Activated T-helper 2 cell treated with anti-CD3 and anti-CD28 coated beads, Interferon-gamma antibody, Interleukin-2, Interleukin-4, amounts not matched to agents 10 μg/mL and 5 μg/mL and 100 μg/mL, durations not matched to agents 14 hours and 24 hours and 36 hours (primary cell): ENCODE measurements at regions not wholly inside any gene's neighbourhood (a gene's known extent, or its start where the extent isn't known, plus 50 kb on each side); places are given as distances from the start of the nearest gene placed in this dataset.

Experiments used
- DNase-seq: peaks from one replicate; pipeline ENCODE4 v3.0.0; 2021; ENCODE audit warnings: low spot score
- H3K27ac Mint-ChIP-seq: one replicate; pipeline ENCODE4 v1.8.0; 2021; ENCODE audit warnings: mixed read lengths
- H3K27me3 Mint-ChIP-seq: one replicate; pipeline ENCODE4 v1.8.0; 2021; ENCODE audit warnings: low read depth, mixed read lengths
- H3K36me3 Mint-ChIP-seq: one replicate; pipeline ENCODE4 v1.8.0; 2021; ENCODE audit warnings: low read depth, mixed read lengths
- H3K4me1 Mint-ChIP-seq: one replicate; pipeline ENCODE4 v1.8.0; 2021; ENCODE audit warnings: low read depth, mixed read lengths
- H3K4me3 Mint-ChIP-seq: one replicate; pipeline ENCODE4 v1.8.0; 2021; ENCODE audit warnings: low read depth, mild to moderate bottlenecking, moderate library complexity, mixed read lengths
- H3K9me3 Mint-ChIP-seq: one replicate; pipeline ENCODE4 v1.8.0; 2021; ENCODE audit warnings: mixed read lengths
- intact Hi-C: fragments of 100-400 bp; cut with micrococcal nuclease; formaldehyde crosslinking; loops from one replicate; pipeline ENCODE4 v1.15.1; 2023

DNA sequence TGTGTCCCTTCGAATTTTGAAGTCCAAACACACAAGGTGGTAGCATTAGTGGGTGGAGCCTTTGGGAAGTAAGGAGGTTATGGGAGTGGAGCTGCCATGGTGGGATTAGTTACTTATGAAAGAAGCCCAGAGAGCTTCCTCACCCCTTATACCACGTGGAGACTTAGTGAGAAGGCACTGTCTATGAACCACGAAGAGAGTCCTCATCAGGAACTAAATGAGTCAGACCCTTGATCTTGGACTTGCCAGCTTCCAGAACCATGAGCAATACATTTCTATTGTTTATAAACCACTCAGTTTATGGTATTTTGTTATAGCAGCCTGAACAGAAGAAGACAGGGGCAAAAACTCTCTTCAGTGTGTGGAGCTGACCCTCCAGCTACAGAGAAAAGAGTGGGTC lies 259.3 kb upstream of the AJAP1 start:
- no peaks in the 10 kb centered on the region for H3K9me3 Mint-ChIP-seq
- H3K4me1 Mint-ChIP-seq: no peaks in the 10 kb centered on the region
- H3K36me3 Mint-ChIP-seq: no peaks in the 10 kb centered on the region
- no peak for DNase-seq
- no peak overlapping the region for H3K4me3 Mint-ChIP-seq
- intact Hi-C loops: no loop called here
- no peaks in the 10 kb centered on the region for H3K27me3 Mint-ChIP-seq
- H3K27ac Mint-ChIP-seq: no peak overlapping the region

GRCh38 chr1:4395676-4396075 lies 258.7 kb upstream of the AJAP1 start:
- no peak for DNase-seq
- no peaks in the 10 kb centered on the region for H3K9me3 Mint-ChIP-seq
- intact Hi-C loops: no loop called here
- no peaks in the 10 kb centered on the region for H3K4me1 Mint-ChIP-seq
- no peaks in the 10 kb centered on the region for H3K27me3 Mint-ChIP-seq
- H3K36me3 Mint-ChIP-seq: no peaks in the 10 kb centered on the region
- H3K27ac Mint-ChIP-seq: no peak overlapping the region
- H3K4me3 Mint-ChIP-seq: no peak overlapping the region

DNA sequence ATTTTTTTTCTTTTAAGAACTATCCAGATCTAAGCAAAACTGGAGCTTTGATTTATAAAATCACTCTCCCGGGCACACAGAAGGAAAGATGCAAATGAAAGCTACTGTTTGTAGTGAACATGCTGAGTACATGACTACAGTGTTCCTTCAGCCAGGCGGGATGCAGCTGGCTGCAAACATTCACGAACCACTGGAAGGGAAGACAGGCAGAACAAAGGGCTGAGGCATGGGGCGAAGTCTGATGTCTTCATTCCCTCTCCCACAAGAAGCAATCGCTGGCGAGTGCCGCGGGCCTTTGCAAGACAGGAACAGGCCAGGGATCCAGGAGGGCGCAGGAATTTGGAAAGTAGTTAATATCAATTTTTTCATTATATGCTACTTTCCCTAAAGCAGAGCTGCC lies 257.9 kb upstream of the AJAP1 start:
- no peaks in the 10 kb centered on the region for H3K9me3 Mint-ChIP-seq
- H3K36me3 Mint-ChIP-seq: no peaks in the 10 kb centered on the region
- H3K4me1 Mint-ChIP-seq: no peaks in the 10 kb centered on the region
- no peak overlapping the region for H3K27ac Mint-ChIP-seq
- no peak for DNase-seq
- intact Hi-C loops: no loop called here
- no peak overlapping the region for H3K4me3 Mint-ChIP-seq
- no peaks in the 10 kb centered on the region for H3K27me3 Mint-ChIP-seq

GRCh38 chr1:4397196-4397595 lies 257.2 kb upstream of the AJAP1 start:
- no peaks in the 10 kb centered on the region for H3K9me3 Mint-ChIP-seq
- no peaks in the 10 kb centered on the region for H3K4me1 Mint-ChIP-seq
- no peaks in the 10 kb centered on the region for H3K27me3 Mint-ChIP-seq
- intact Hi-C loops: no loop called here
- H3K36me3 Mint-ChIP-seq: no peaks in the 10 kb centered on the region
- H3K27ac Mint-ChIP-seq: no peak overlapping the region
- no peak overlapping the region for H3K4me3 Mint-ChIP-seq
- no peak for DNase-seq

DNA sequence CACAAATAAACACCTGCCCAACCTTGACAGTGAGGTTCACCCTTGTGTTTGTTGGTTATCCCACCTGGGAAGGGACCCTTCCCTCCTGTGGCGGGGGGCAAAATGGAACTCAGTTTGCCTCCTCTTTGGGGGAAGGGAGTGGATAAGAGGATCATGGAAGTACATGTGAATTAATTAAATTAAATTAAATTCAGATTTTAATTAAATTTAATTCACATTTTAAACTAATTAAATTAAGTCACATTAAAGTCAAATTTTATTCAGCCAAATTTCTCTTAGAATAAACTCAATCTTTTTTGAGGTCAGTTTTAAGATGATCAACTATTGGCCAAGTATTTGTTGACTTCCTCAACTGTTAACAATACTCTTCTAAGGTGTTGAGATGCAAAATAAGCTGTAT lies 252.4 kb upstream of the AJAP1 start:
- no peak for DNase-seq
- Mint-ChIP-seq H3K4me3 (no peak overlapping the region), H3K27me3 (no peaks in the 10 kb centered on the region), H3K4me1 (no peaks in the 10 kb centered on the region), H3K9me3 (no peaks in the 10 kb centered on the region), H3K36me3 (no peaks in the 10 kb centered on the region), H3K27ac (no peak overlapping the region)
- intact Hi-C loops: no loop called here

DNA sequence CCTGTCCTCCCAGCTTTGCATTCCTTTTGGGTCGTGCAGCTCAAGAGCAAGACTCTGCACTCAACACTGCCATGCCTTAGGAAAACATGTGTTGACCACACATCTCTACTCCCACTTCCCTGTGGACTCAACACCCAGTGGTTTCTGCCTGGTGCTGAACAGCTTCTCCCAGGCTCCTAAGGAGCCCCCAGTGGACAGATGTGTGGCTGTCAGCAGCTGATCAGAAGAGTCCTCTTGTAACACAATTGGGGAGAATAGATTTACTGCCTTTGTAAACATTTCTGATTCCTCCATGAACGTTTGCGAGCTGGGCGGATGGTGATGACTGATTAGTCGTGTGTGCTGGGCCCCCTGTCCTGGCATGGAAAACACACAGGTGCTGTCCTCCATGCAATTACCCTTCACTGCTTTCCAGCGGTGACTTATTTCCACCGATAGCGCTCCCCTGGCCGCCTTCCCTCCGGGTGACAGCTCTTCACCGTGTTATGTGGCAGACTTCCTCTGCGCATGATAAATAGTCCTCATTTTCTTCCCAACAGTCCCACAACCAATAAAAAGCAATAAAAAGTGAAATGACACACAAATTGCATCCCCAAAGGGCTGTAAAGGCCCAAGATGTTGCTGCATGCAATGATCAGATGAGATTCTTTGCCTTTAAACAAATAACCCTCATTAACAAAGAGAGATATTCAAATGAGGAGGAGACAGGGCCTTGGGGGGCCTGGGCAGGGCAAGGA lies 249.4 kb upstream of the AJAP1 start:
- H3K9me3 Mint-ChIP-seq: no peaks in the 10 kb centered on the region
- no peaks in the 10 kb centered on the region for H3K4me1 Mint-ChIP-seq
- no peaks in the 10 kb centered on the region for H3K36me3 Mint-ChIP-seq
- no peak overlapping the region for H3K4me3 Mint-ChIP-seq
- H3K27me3 Mint-ChIP-seq: no peaks in the 10 kb centered on the region
- intact Hi-C loops: no loop called here
- no peak overlapping the region for H3K27ac Mint-ChIP-seq
- DNase-seq: no peak

DNA sequence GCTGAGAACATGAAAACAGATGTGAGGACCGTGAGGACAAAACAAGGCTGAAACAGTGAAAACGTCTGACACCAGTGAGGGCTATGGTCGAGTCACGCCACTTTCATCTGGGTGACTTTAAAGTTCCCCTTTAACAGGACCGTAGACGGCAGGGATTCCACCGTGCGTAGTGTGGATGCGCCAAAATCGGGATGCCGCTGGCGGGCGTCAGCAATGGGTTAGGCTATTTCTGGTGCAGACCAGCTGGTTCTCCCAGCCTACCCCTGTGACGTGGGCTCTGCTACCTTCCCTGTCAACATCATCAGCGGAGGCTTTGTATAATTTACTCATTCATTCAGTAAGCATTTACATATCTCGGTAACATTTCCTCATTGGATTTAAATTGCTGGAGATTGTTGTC lies 246.6 kb upstream of the AJAP1 start:
- intact Hi-C loops: no loop called here
- H3K4me1 Mint-ChIP-seq: no peaks in the 10 kb centered on the region
- no peaks in the 10 kb centered on the region for H3K36me3 Mint-ChIP-seq
- no peak overlapping the region for H3K27ac Mint-ChIP-seq
- H3K9me3 Mint-ChIP-seq: no peaks in the 10 kb centered on the region
- DNase-seq: no peak
- H3K4me3 Mint-ChIP-seq: no peak overlapping the region
- H3K27me3 Mint-ChIP-seq: no peaks in the 10 kb centered on the region

- Mint-ChIP-seq H3K36me3 (no peaks in the 10 kb centered on the region), H3K27me3 (no peaks in the 10 kb centered on the region), H3K4me3 (no peak overlapping the region), H3K9me3 (no peaks in the 10 kb centered on the region), H3K4me1 (no peaks in the 10 kb centered on the region), H3K27ac (no peak overlapping the region)
- DNase-seq: no peak
- intact Hi-C loops: no loop called here
Measured at GRCh38 chr1:4408380-4408779, 246.0 kb upstream of the AJAP1 start.

GRCh38 chr1:4411862-4412261 lies 242.5 kb upstream of the AJAP1 start:
- no peaks in the 10 kb centered on the region for H3K4me1 Mint-ChIP-seq
- intact Hi-C loops: no loop called here
- no peak for DNase-seq
- no peaks in the 10 kb centered on the region for H3K27me3 Mint-ChIP-seq
- H3K9me3 Mint-ChIP-seq: peaks cover 7% of the 10 kb centered on the region
- H3K36me3 Mint-ChIP-seq: no peaks in the 10 kb centered on the region
- H3K27ac Mint-ChIP-seq: no peak overlapping the region
- no peak overlapping the region for H3K4me3 Mint-ChIP-seq

GRCh38 chr1:4415476-4415875 lies 238.9 kb upstream of the AJAP1 start:
- DNase-seq: no peak
- Mint-ChIP-seq H3K9me3 (peaks cover 20% of the 10 kb centered on the region), H3K27me3 (no peaks in the 10 kb centered on the region), H3K36me3 (no peaks in the 10 kb centered on the region), H3K4me1 (no peaks in the 10 kb centered on the region), H3K27ac (no peak overlapping the region), H3K4me3 (no peak overlapping the region)
- intact Hi-C loops: no loop called here

- peaks cover 22% of the 10 kb centered on the region for H3K9me3 Mint-ChIP-seq
- no peaks in the 10 kb centered on the region for H3K36me3 Mint-ChIP-seq
- no peak overlapping the region for H3K27ac Mint-ChIP-seq
- H3K4me3 Mint-ChIP-seq: no peak overlapping the region
- intact Hi-C loops: no loop called here
- DNase-seq: no peak
- no peaks in the 10 kb centered on the region for H3K4me1 Mint-ChIP-seq
- H3K27me3 Mint-ChIP-seq: no peaks in the 10 kb centered on the region
Measured at GRCh38 chr1:4416189-4416588, 238.2 kb upstream of the AJAP1 start.

DNA sequence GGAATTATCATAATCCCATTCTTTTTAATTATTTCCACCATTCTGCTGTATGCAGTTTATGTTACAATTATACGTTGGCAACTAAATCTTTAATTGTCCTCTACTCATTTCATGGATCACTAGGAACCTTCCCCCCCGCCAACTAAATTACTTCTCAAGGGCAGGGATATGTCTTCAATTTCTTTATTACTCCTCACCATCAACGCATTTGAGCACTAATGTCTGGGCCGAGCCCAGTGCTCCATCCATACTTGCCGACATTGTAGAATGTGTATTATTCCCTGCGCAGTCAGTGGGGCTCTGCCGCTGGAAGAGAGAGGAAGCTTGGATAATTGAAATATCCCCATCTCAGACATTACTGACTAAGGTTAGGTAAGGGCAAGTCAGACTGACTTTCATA lies 236.4 kb upstream of the AJAP1 start:
- Mint-ChIP-seq H3K27me3 (no peaks in the 10 kb centered on the region), H3K27ac (no peak overlapping the region), H3K36me3 (no peaks in the 10 kb centered on the region), H3K4me3 (no peak overlapping the region), H3K4me1 (no peaks in the 10 kb centered on the region), H3K9me3 (peaks cover 22% of the 10 kb centered on the region)
- no peak for DNase-seq
- intact Hi-C loops: no loop called here

- intact Hi-C loops: no loop called here
- no peak overlapping the region for H3K27ac Mint-ChIP-seq
- no peaks in the 10 kb centered on the region for H3K27me3 Mint-ChIP-seq
- H3K4me3 Mint-ChIP-seq: no peak overlapping the region
- no peak for DNase-seq
- peaks cover 18% of the 10 kb centered on the region for H3K9me3 Mint-ChIP-seq
- no peaks in the 10 kb centered on the region for H3K36me3 Mint-ChIP-seq
- no peaks in the 10 kb centered on the region for H3K4me1 Mint-ChIP-seq
Measured at GRCh38 chr1:4421986-4422385, 232.4 kb upstream of the AJAP1 start.
